IMR-90 (cell line): ENCODE measurements at regions not wholly inside any gene's neighbourhood (a gene's known extent, or its start where the extent isn't known, plus 50 kb on each side); places are given as distances from the start of the nearest gene placed in this dataset.

Experiments
- ATAC-seq: fragments of 200-7000 bp; cut with Tn5 transposase; 2 replicates; pipeline ENCODE4 v1.9.1; 2020; ENCODE audit warnings: low read depth, mild to moderate bottlenecking, moderate library complexity
- BruUV-seq: library from RNA; stranded (reverse); fragments of 400-500 nt; replicated peaks from 2 replicates; lab custom pipeline; 2021; lab: Mats Ljungman, UMichigan
- CTCF ChIA-PET: fragments of 300-600 bp; formaldehyde crosslinking; extraction: SDS; loops from one replicate; lab custom pipeline; 2021; ENCODE audit warnings: antibody characterized with exemption; lab: Yijun Ruan, JAX
- POLR2A ChIA-PET: fragments of 300-600 bp; sonication (Branson Sonifier 250); formaldehyde crosslinking; loops from one replicate; lab custom pipeline; 2022; ENCODE audit warnings: antibody characterized with exemption; ENCODE audit not compliant: unreplicated experiment; lab: Charles Lee
- DNase-seq: peaks from one replicate; pipeline ENCODE4 v3.0.0; 2013
- H2AFZ ChIP-seq: replicated peaks from 2 replicates; pipeline ENCODE3; 2013; ENCODE audit warnings: low read length, mild to moderate bottlenecking; ENCODE audit not compliant: poor library complexity
- H2AK5ac ChIP-seq: 2 replicates; pipeline ENCODE4 v1.6.1; 2013; ENCODE audit warnings: low read depth, low read length, inconsistent platforms
- H2AK9ac ChIP-seq: replicated peaks from 2 replicates; pipeline ENCODE3; 2013; ENCODE audit warnings: mild to moderate bottlenecking, low read depth, low read length, moderate library complexity; ENCODE audit not compliant: poor library complexity
- H2BK120ac ChIP-seq: 2 replicates; pipeline ENCODE4 v1.6.1; 2013; ENCODE audit warnings: low read depth, low read length, inconsistent platforms
- H2BK15ac ChIP-seq: 3 replicates; pipeline ENCODE4 v1.6.1; 2013; ENCODE audit warnings: low read depth, low read length, inconsistent platforms
- H2BK20ac ChIP-seq: 2 replicates; pipeline ENCODE4 v1.6.1; 2013; ENCODE audit warnings: low read depth, mild to moderate bottlenecking, inconsistent platforms, low read length, moderate library complexity
- H2BK5ac ChIP-seq: 2 replicates; pipeline ENCODE4 v1.6.1; 2013; ENCODE audit warnings: mild to moderate bottlenecking, low read depth, low read length, inconsistent platforms; ENCODE audit not compliant: poor library complexity, severe bottlenecking
- H3K14ac ChIP-seq: replicated peaks from 2 replicates; pipeline ENCODE4 v1.6.1; 2013; ENCODE audit warnings: low read depth, low read length, inconsistent platforms
- H3K18ac ChIP-seq: 2 replicates; pipeline ENCODE4 v1.6.1; 2013; ENCODE audit warnings: low read depth, low read length, control low read depth
- H3K23ac ChIP-seq: 2 replicates; pipeline ENCODE4 v1.6.1; 2013; ENCODE audit warnings: low read depth, low read length, inconsistent platforms
- H3K27ac ChIP-seq: 2 replicates; pipeline ENCODE4 v1.5.1; 2013; ENCODE audit warnings: mild to moderate bottlenecking, control low read depth, low read length; ENCODE audit not compliant: insufficient read depth
- H3K27me3 ChIP-seq: 2 replicates; pipeline ENCODE4 v1.6.1; 2013; ENCODE audit warnings: low read length; ENCODE audit not compliant: control insufficient read depth, insufficient read depth
- H3K36me3 ChIP-seq: 2 replicates; pipeline ENCODE4 v1.6.1; 2013; ENCODE audit warnings: low read length, mixed read lengths; ENCODE audit not compliant: control insufficient read depth, insufficient read depth
- H3K4ac ChIP-seq: 2 replicates; pipeline ENCODE4 v1.6.1; 2013; ENCODE audit warnings: low read depth, low read length, inconsistent platforms
- H3K4me1 ChIP-seq: 2 replicates; pipeline ENCODE4 v1.6.1; 2013; ENCODE audit warnings: low read length, mixed read lengths; ENCODE audit not compliant: control insufficient read depth, insufficient read depth
- H3K4me2 ChIP-seq: 2 replicates; pipeline ENCODE4 v1.6.1; 2013; ENCODE audit warnings: low read depth, mild to moderate bottlenecking, control low read depth, low read length, moderate library complexity
- H3K4me3 ChIP-seq: 2 replicates; pipeline ENCODE4 v1.5.1; 2013; ENCODE audit warnings: low read depth, mild to moderate bottlenecking, control low read depth, low read length, moderate library complexity; ENCODE audit not compliant: insufficient read depth
- H3K56ac ChIP-seq: 2 replicates; pipeline ENCODE4 v1.6.1; 2013; ENCODE audit warnings: low read length, inconsistent platforms; ENCODE audit not compliant: insufficient read depth; ENCODE audit errors: extremely low read depth
- H3K79me1 ChIP-seq, 2 experiments: 2 replicates each; pipeline ENCODE4 v1.6.1; 2013; ENCODE audit warnings: low read length in 2 of 2, inconsistent platforms in 1 of 2, low read depth in 1 of 2
- H3K9ac ChIP-seq: 2 replicates; pipeline ENCODE4 v1.6.1; 2013; ENCODE audit warnings: low read depth, low read length, control low read depth
- H3K9me1 ChIP-seq: 2 replicates; pipeline ENCODE4 v1.6.1; 2013; ENCODE audit warnings: low read length, inconsistent platforms; ENCODE audit not compliant: insufficient read depth
- H3K9me3 ChIP-seq: 2 replicates; pipeline ENCODE4 v1.6.1; 2013; ENCODE audit warnings: low read length; ENCODE audit not compliant: control insufficient read depth, insufficient read depth
- H4K20me1 ChIP-seq: 2 replicates; pipeline ENCODE4 v1.6.1; 2013; ENCODE audit warnings: low read length, inconsistent platforms; ENCODE audit not compliant: insufficient read depth
- H4K5ac ChIP-seq: 2 replicates; pipeline ENCODE4 v1.6.1; 2013; ENCODE audit warnings: mild to moderate bottlenecking, low read depth, low read length, control low read depth
- H4K8ac ChIP-seq, 2 experiments: 2 replicates each; pipeline ENCODE4 v1.6.1; 2013; ENCODE audit warnings: low read depth in 2 of 2, low read length in 2 of 2, control low read depth in 1 of 2, inconsistent platforms in 1 of 2
- H4K91ac ChIP-seq: 2 replicates; pipeline ENCODE4 v1.6.1; 2013; ENCODE audit warnings: low read depth, low read length, inconsistent platforms; ENCODE audit not compliant: insufficient read depth
- CEBPB ChIP-seq: IDR thresholded peaks from 2 replicates; pipeline ENCODE4 v1.6.1; 2012; ENCODE audit warnings: low read depth, low read length, improper control_type of control experiment
- CHD1 ChIP-seq: IDR thresholded peaks from 2 replicates; pipeline ENCODE4 v1.6.1; 2012; ENCODE audit warnings: low read depth, low read length, improper control_type of control experiment
- CTCF ChIP-seq: conservative IDR thresholded peaks from 2 replicates; pipeline ENCODE4 v1.5.1; 2012; ENCODE audit warnings: mild to moderate bottlenecking, low read depth, low read length, improper control_type of control experiment
- ELK1 ChIP-seq: fragments of 150-350 bp; IDR thresholded peaks from 2 replicates; pipeline ENCODE4 v1.6.1; 2016; ENCODE audit warnings: low read depth, mild to moderate bottlenecking, low read length, moderate library complexity, borderline replicate concordance
- FOS ChIP-seq: fragments of 150-350 bp; IDR thresholded peaks from 2 replicates; pipeline ENCODE4 v1.6.1; 2016; ENCODE audit warnings: low read depth, low read length
- MAFK ChIP-seq: IDR thresholded peaks from 2 replicates; pipeline ENCODE4 v1.6.1; 2012; ENCODE audit warnings: low read depth, low read length, improper control_type of control experiment
- MAZ ChIP-seq: IDR thresholded peaks from 2 replicates; pipeline ENCODE4 v1.6.1; 2012; ENCODE audit warnings: low read depth, mild to moderate bottlenecking, low read length, improper control_type of control experiment, moderate library complexity, borderline replicate concordance
- MXI1 ChIP-seq: IDR thresholded peaks from 2 replicates; pipeline ENCODE4 v1.6.1; 2012; ENCODE audit warnings: low read depth, mild to moderate bottlenecking, low read length, moderate library complexity, borderline replicate concordance
- NFE2L2 ChIP-seq: fragments of 150-350 bp; IDR thresholded peaks from 2 replicates; pipeline ENCODE4 v1.6.1; 2016; ENCODE audit warnings: low read depth, mild to moderate bottlenecking, low read length
- POLR2A ChIP-seq: IDR thresholded peaks from 2 replicates; pipeline ENCODE4 v1.6.1; 2012; ENCODE audit warnings: mild to moderate bottlenecking, low read depth, low read length
- RAD21 ChIP-seq: IDR thresholded peaks from 2 replicates; pipeline ENCODE4 v1.6.1; 2012; ENCODE audit warnings: low read length, improper control_type of control experiment
- RCOR1 ChIP-seq: IDR thresholded peaks from 2 replicates; pipeline ENCODE4 v1.6.1; 2012; ENCODE audit warnings: mild to moderate bottlenecking, low read length, improper control_type of control experiment; ENCODE audit not compliant: insufficient replicate concordance
- WGBS, 2 experiments: methylation state at CpG; one replicate each; pipeline versions ENCODE4 v1.1.5 to v1.1.7; 2013; ENCODE audit warnings: missing lambda C conversion rate in 2 of 2; ENCODE audit not compliant: insufficient read length in 1 of 2; ENCODE audit errors: extremely low coverage in 2 of 2; 5-methylcytosine and 5-hydroxymethylcytosine counted together
- dilution Hi-C: fragments of 300-500 bp; cut with HindIII; formaldehyde crosslinking; loops from one replicate; pipeline ENCODE4 v1.14.3; 2018; ENCODE audit warnings: low sequenced_read_pairs; ENCODE audit not compliant: unreplicated experiment
- in situ Hi-C: fragments of 300-500 bp; cut with MboI; formaldehyde crosslinking; loops from 3 replicates; pipeline ENCODE4 v1.14.3; 2019; ENCODE audit warnings: low sequenced_read_pairs, inconsistent platforms, mixed read lengths
- intact Hi-C: fragments of 100-400 bp; cut with micrococcal nuclease; formaldehyde crosslinking; loops from 2 replicates; pipeline ENCODE4 v1.10.0; 2022

GRCh38 chr13:32951580-32951979 lies 64.6 kb upstream of the KL start:
- Histone ChIP-seq H3K4ac (no peak overlapping the region), H2BK120ac (no peak overlapping the region), H3K9me3 (peaks cover 2% of the 10 kb centered on the region), H2BK5ac (no peak overlapping the region), H2AK5ac (no peak overlapping the region), H2BK15ac (no peak overlapping the region), H2BK20ac (no peak overlapping the region), H3K27ac (no peak overlapping the region), H4K91ac (no peak overlapping the region), H2AFZ (no peak overlapping the region), H3K4me2 (no peak overlapping the region), H3K9me1 (no peaks in the 10 kb centered on the region), H3K23ac (no peak overlapping the region), H4K5ac (no peak overlapping the region), H3K36me3 (no peaks in the 10 kb centered on the region), H3K27me3 (peaks cover 27% of the 10 kb centered on the region), H3K4me3 (no peak overlapping the region), H3K18ac (no peak overlapping the region), H4K8ac (no peak overlapping the region), H3K56ac (no peak overlapping the region), H3K4me1 (no peaks in the 10 kb centered on the region), H3K14ac (no peak overlapping the region), H2AK9ac (no peak overlapping the region), H3K9ac (no peak overlapping the region), H4K20me1 (no peaks in the 10 kb centered on the region), H3K79me1 (no peaks in the 10 kb centered on the region)
- BruUV-seq: no TSS peak
- in situ Hi-C loops (no loop called here), intact Hi-C loops (no loop called here), dilution Hi-C loops (no loop called here)
- CTCF ChIA-PET: no interaction called here
- POLR2A ChIA-PET: no interaction called here
- ATAC-seq (no peak), DNase-seq (no peak)
- TF ChIP-seq POLR2A: no peak
- TF ChIP-seq MXI1: no peak
- TF ChIP-seq MAFK: no peak
- TF ChIP-seq CTCF: no peak
- no peak for TF ChIP-seq FOS
- TF ChIP-seq ELK1: no peak
- TF ChIP-seq CEBPB: no peak
- TF ChIP-seq RAD21: no peak
- TF ChIP-seq CHD1: no peak
- no peak for TF ChIP-seq MAZ
- no peak for TF ChIP-seq RCOR1
- TF ChIP-seq NFE2L2: no peak
- no CpG with 5 or more reads among the region's 1 CpG for whole genome bisulfite sequencing, 2 experiments
